HCT116 (cell line): ENCODE measurements at regions not wholly inside any gene's neighbourhood (a gene's known extent, or its start where the extent isn't known, plus 50 kb on each side); places are given as distances from the start of the nearest gene placed in this dataset.
"Not testable (repeated sequence)": the region's sequence is repeated elsewhere in the genome, so short reads cannot be mapped to it uniquely, and the experiment has no call there.

ENCODE experiments used
- ATAC-seq: fragments of 200-7000 bp; cut with Tn5 transposase; 2 replicates; pipeline ENCODE4 v1.9.1; 2020; ENCODE audit warnings: mild to moderate bottlenecking, moderate library complexity
- BruUV-seq: library from RNA; stranded (reverse); fragments of 400-500 nt; replicated peaks from 2 replicates; lab custom pipeline; 2021; lab: Mats Ljungman, UMichigan
- CTCF ChIA-PET: fragments of 300-600 bp; sonication (Branson Sonifier 250); formaldehyde crosslinking; loops from one replicate; lab custom pipeline; 2021; ENCODE audit warnings: antibody characterized with exemption; lab: Charles Lee
- POLR2A ChIA-PET: fragments of 300-600, 350-600 bp; sonication (Branson Sonifier 250); formaldehyde crosslinking; loops from one replicate; lab custom pipeline; 2021; ENCODE audit warnings: antibody characterized with exemption; lab: Charles Lee
- RAD21 ChIA-PET, 2 experiments: fragments of 300-600 bp; sonication (Branson Sonifier 250); formaldehyde crosslinking; loops; one replicate each; lab custom pipeline; 2023; ENCODE audit warnings: low total read pairs in 2 of 2; ENCODE audit not compliant: uncharacterized antibody in 2 of 2, unreplicated experiment in 2 of 2, low non-redundant PET in 1 of 2; lab: Charles Lee
- DNase-seq: peaks from one replicate; pipeline ENCODE4 v3.0.0-alpha.2; 2010; ENCODE audit warnings: low read depth, low spot score
- H2AFZ ChIP-seq: fragments of 200-600 bp; shearing (Covaris generic), sonication (generic); 2 replicates; pipeline ENCODE4 v1.6.1; 2017; ENCODE audit warnings: low read depth, mixed run types, mixed read lengths, antibody characterized with exemption, low read length; ENCODE audit not compliant: poor library complexity, severe bottlenecking
- H3K27ac ChIP-seq: 2 replicates; pipeline ENCODE4 v1.5.1; 2012; ENCODE audit warnings: low read depth, low read length
- H3K27me3 ChIP-seq: fragments of 200-600 bp; sonication (generic); 2 replicates; pipeline ENCODE4 v1.6.1; 2016; ENCODE audit warnings: mixed run types, low read length, mixed read lengths; ENCODE audit not compliant: insufficient read depth
- H3K36me3 ChIP-seq, 2 experiments: fragments of 200-500 bp in 1 of 2; fragments of 200-600 bp in 1 of 2; sonication (Bioruptor generic) in 1 of 2; sonication (generic) in 1 of 2; 2 replicates each; pipeline versions ENCODE4 v1.5.1 to v1.6.1; 2014 to 2016; ENCODE audit warnings: low read length in 2 of 2, inconsistent platforms in 1 of 2, mixed read lengths in 1 of 2, mixed run types in 1 of 2; ENCODE audit not compliant: insufficient read depth in 2 of 2, control insufficient read depth in 1 of 2
- H3K4me1 ChIP-seq, 2 experiments: fragments of 200-600 bp in 1 of 2; sonication (generic) in 1 of 2; 2 replicates each; pipeline versions ENCODE4 v1.5.1 to v1.6.1; 2012 to 2017; ENCODE audit warnings: low read length in 2 of 2, inconsistent platforms in 1 of 2, mild to moderate bottlenecking in 1 of 2, mixed read lengths in 1 of 2, mixed run types in 1 of 2, moderate library complexity in 1 of 2; ENCODE audit not compliant: insufficient read depth in 2 of 2, control insufficient read depth in 1 of 2
- H3K4me2 ChIP-seq: fragments of 200-600 bp; sonication (generic); 2 replicates; pipeline ENCODE4 v1.6.1; 2017; ENCODE audit warnings: mixed run types, low read length, mixed read lengths
- H3K4me3 ChIP-seq, 2 experiments: fragments of 200-600 bp in 1 of 2; sonication (generic) in 1 of 2; replicated peaks in 1 of 2; 2 replicates each; pipeline ENCODE4 v1.5.1; 2011 to 2016; ENCODE audit warnings: low read length in 2 of 2, control low read depth in 1 of 2, low read depth in 1 of 2, mild to moderate bottlenecking in 1 of 2, mixed read lengths in 1 of 2, mixed run types in 1 of 2
- H3K79me2 ChIP-seq: fragments of 200-600 bp; sonication (generic); 2 replicates; pipeline ENCODE4 v1.6.1; 2017; ENCODE audit warnings: mild to moderate bottlenecking, mixed run types, low read length, moderate library complexity, mixed read lengths; ENCODE audit not compliant: insufficient read depth
- H3K9ac ChIP-seq: fragments of 200-600 bp; sonication (generic); 2 replicates; pipeline ENCODE4 v1.6.1; 2016; ENCODE audit warnings: low read length, mixed read lengths
- H3K9me2 ChIP-seq: fragments of 200-600 bp; sonication (generic), shearing (Covaris generic); 2 replicates; pipeline ENCODE4 v1.6.1; 2017; ENCODE audit warnings: mixed run types, mild to moderate bottlenecking, moderate library complexity; ENCODE audit not compliant: insufficient read depth
- H3K9me3 ChIP-seq, 2 experiments: fragments of 200-500 bp in 1 of 2; fragments of 200-600 bp in 1 of 2; sonication (Bioruptor generic) in 1 of 2; sonication (generic) in 1 of 2; 2 replicates each; pipeline ENCODE4 v1.6.1; 2014 to 2017; ENCODE audit warnings: low read length in 2 of 2, mixed read lengths in 2 of 2, inconsistent platforms in 1 of 2, low read depth in 1 of 2, mild to moderate bottlenecking in 1 of 2, mixed run types in 1 of 2, moderate library complexity in 1 of 2; ENCODE audit not compliant: control insufficient read depth in 1 of 2, insufficient read depth in 1 of 2
- H4K20me1 ChIP-seq: fragments of 200-600 bp; sonication (generic), shearing (Covaris generic); 2 replicates; pipeline ENCODE4 v1.6.1; 2017; ENCODE audit warnings: mixed run types, mild to moderate bottlenecking, moderate library complexity; ENCODE audit not compliant: insufficient read depth
- CBX3 ChIP-seq: IDR thresholded peaks from 2 replicates; pipeline ENCODE4 v1.6.1; 2012; ENCODE audit warnings: low read depth
- CEBPB ChIP-seq: IDR thresholded peaks from 2 replicates; pipeline ENCODE4 v1.6.1; 2012; ENCODE audit warnings: low read depth
- CTCF ChIP-seq, 3 experiments: fragments of 200-600 bp in 1 of 3; sonication (generic) in 1 of 3; IDR thresholded peaks in 2 of 3; conservative IDR thresholded peaks in 1 of 3; 2 replicates each; pipeline ENCODE4 v1.5.1; 2012 to 2017; ENCODE audit warnings: low read depth in 2 of 3, low read length in 2 of 3, antibody characterized with exemption in 1 of 3, borderline replicate concordance in 1 of 3, control low read depth in 1 of 3, mild to moderate bottlenecking in 1 of 3, mixed read lengths in 1 of 3, mixed run types in 1 of 3, moderate library complexity in 1 of 3; ENCODE audit not compliant: insufficient read depth in 1 of 3
- JUND ChIP-seq: IDR thresholded peaks from 2 replicates; pipeline ENCODE4 v1.6.1; 2012
- SRF ChIP-seq: IDR thresholded peaks from 2 replicates; pipeline ENCODE4 v1.6.1; 2012; ENCODE audit warnings: low read depth
- ZBTB33 ChIP-seq: IDR thresholded peaks from 2 replicates; pipeline ENCODE4 v1.6.1; 2011; ENCODE audit warnings: mild to moderate bottlenecking, low read length, moderate library complexity; ENCODE audit not compliant: insufficient replicate concordance; ENCODE audit errors: extremely low read depth
- ZFX ChIP-seq: fragments of 450-650 bp; IDR thresholded peaks from 2 replicates; pipeline ENCODE4 v1.6.1; 2017
- ZNF274 ChIP-seq: fragments of 200-500 bp; sonication (Bioruptor generic); IDR thresholded peaks from 2 replicates; pipeline ENCODE4 v1.6.1; 2014; ENCODE audit warnings: mild to moderate bottlenecking, low read depth, low read length, inconsistent platforms
- intact Hi-C: fragments of 100-400 bp; cut with micrococcal nuclease; formaldehyde crosslinking; loops from 2 replicates; pipeline ENCODE4 v1.10.0; 2022

DNA sequence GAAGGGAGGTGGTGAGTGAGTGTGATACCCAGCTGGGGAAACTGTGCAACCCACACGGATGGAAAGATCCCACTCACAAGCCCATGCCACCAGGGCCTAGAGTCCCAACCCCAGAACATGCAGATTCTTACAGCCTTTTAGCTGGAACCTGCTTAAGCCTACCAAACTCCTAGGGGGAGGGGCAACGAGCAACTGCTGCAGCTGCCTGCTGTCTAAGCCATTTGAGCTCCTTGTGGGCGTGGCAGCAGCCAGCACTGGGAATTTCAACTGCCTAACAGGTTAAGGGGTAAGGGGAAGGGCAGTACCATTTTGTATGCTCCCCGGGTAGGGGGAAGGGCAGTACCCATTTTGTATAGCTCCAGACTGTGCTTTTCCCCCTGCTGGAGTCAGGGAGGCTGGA, 673.2 kb upstream of the BCHE start (continued):
- no peak for TF ChIP-seq ZBTB33

- H3K27ac ChIP-seq, H3K36me3 ChIP-seq, H3K4me2 ChIP-seq, RAD21 ChIA-PET, H3K4me3 ChIP-seq, BruUV-seq, H3K9me3 ChIP-seq, DNase-seq, H3K4me1 ChIP-seq, H2AFZ ChIP-seq, CTCF ChIA-PET, H3K79me2 ChIP-seq, H3K27me3 ChIP-seq, POLR2A ChIA-PET, H3K9me2 ChIP-seq, H4K20me1 ChIP-seq, intact Hi-C loops, ATAC-seq, H3K9ac ChIP-seq: not testable (repeated sequence)
Measured at GRCh38 chr3:166500420-166500819, 663.2 kb upstream of the BCHE start.

DNA sequence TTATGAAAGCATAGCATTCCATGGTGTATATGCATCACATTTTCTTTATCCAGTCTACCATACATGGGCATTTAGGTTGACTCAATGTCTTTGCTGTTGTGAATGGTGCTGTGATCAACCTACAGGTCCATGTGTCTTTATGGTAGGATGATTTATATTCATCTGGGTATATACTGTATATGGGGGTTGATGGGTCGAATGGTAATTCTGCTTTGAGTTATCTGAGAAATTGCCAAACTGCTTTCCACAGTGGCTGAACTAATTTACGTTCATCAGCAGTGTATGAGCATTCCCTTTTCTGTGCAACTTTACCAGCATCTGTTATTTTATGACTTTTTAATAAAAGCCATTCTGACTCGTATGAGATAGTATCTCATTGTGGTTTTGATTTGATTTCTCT, 662.4 kb upstream of the BCHE start:
- no TSS peak for BruUV-seq
- intact Hi-C loops = no loop called here

More for the DNA sequence above, 662.4 kb upstream of the BCHE start:
- TF ChIP-seq CEBPB (no peak), CBX3 (no peak), JUND (no peak), CTCF (IDR thresholded peaks at IDR 0.05 in 2 of 3, conservative IDR thresholded peaks at IDR 0.05 in 1 of 3; ENCODE audit: borderline replicate concordance in 1 of 3, insufficient read depth in 1 of 3, low read depth in 2 of 3, low read length in 2 of 3) (no peak), ZFX (no peak), ZNF274 (no peak), SRF (no peak)
- DNase-seq (no peak), ATAC-seq (no peak)
- RAD21 ChIA-PET = no interaction called here
- CTCF ChIA-PET = no interaction called here
- H3K36me3 ChIP-seq = no peaks in the 10 kb centered on the region
- H3K4me1 ChIP-seq = no peaks in the 10 kb centered on the region
- H3K4me2 ChIP-seq = no peak overlapping the region
- no peak overlapping the region for H3K9ac ChIP-seq
- H3K9me2 ChIP-seq = no peaks in the 10 kb centered on the region
- H3K79me2 ChIP-seq = no peaks in the 10 kb centered on the region
- no peaks in the 10 kb centered on the region for H3K27me3 ChIP-seq
- no peak overlapping the region for H3K4me3 ChIP-seq
- POLR2A ChIA-PET = no interaction called here
- no peaks in the 10 kb centered on the region for H3K9me3 ChIP-seq
- H3K27ac ChIP-seq = no peak overlapping the region
- H4K20me1 ChIP-seq = no peaks in the 10 kb centered on the region
- no peak overlapping the region for H2AFZ ChIP-seq
